Duodenal mucosa (tissue), 2 donors: ENCODE measurements at regions not wholly inside any gene's neighbourhood (a gene's known extent, or its start where the extent isn't known, plus 50 kb on each side); places are given as distances from the start of the nearest gene placed in this dataset.

Experiments
- H3K27ac ChIP-seq: one replicate; pipeline ENCODE4 v1.7.0; 2013; ENCODE audit warnings: low read depth, low read length
- H3K27me3 ChIP-seq, 2 donors: one replicate each; pipeline ENCODE4 v1.7.0; 2013; ENCODE audit warnings: low read length in 2 of 2, control low read depth in 1 of 2; ENCODE audit not compliant: insufficient read depth in 2 of 2, control insufficient read depth in 1 of 2
- H3K36me3 ChIP-seq, 2 donors: one replicate each; pipeline ENCODE4 v1.7.0; 2013; ENCODE audit warnings: low read length in 2 of 2, control low read depth in 1 of 2; ENCODE audit not compliant: insufficient read depth in 2 of 2, control insufficient read depth in 1 of 2
- H3K4me1 ChIP-seq, 2 donors: one replicate each; pipeline ENCODE4 v1.7.0; 2013; ENCODE audit warnings: low read length in 2 of 2, control low read depth in 1 of 2; ENCODE audit not compliant: insufficient read depth in 2 of 2, control insufficient read depth in 1 of 2
- H3K4me3 ChIP-seq, 2 donors: one replicate each; pipeline ENCODE4 v1.7.0; 2013; ENCODE audit warnings: low read length in 2 of 2, low read depth in 1 of 2
- H3K9ac ChIP-seq, 2 donors: one replicate each; pipeline ENCODE4 v1.7.0; 2013; ENCODE audit warnings: low read length in 2 of 2, low read depth in 1 of 2
- H3K9me3 ChIP-seq, 2 donors: one replicate each; pipeline ENCODE4 v1.7.0; 2013; ENCODE audit warnings: low read length in 2 of 2, control low read depth in 1 of 2; ENCODE audit not compliant: control insufficient read depth in 1 of 2

GRCh38 chr12:102548543-102548942 lies 68.2 kb upstream of the IGF1 start:
- H3K27me3 ChIP-seq, result no peaks in the 10 kb centered on the region
- no peak overlapping the region for H3K4me3 ChIP-seq
- H3K36me3 ChIP-seq, result no peaks in the 10 kb centered on the region
- H3K4me1 ChIP-seq, result no peaks in the 10 kb centered on the region
- H3K27ac ChIP-seq, result no peak overlapping the region
- no peaks in the 10 kb centered on the region for H3K9me3 ChIP-seq
- no peak overlapping the region for H3K9ac ChIP-seq

- H3K27me3 ChIP-seq, result no peaks in the 10 kb centered on the region
- H3K36me3 ChIP-seq, result no peaks in the 10 kb centered on the region
- H3K4me3 ChIP-seq, result no peak overlapping the region
- H3K9ac ChIP-seq, result no peak overlapping the region
- H3K9me3 ChIP-seq, result no peaks in the 10 kb centered on the region
- no peaks in the 10 kb centered on the region for H3K4me1 ChIP-seq
- no peak overlapping the region for H3K27ac ChIP-seq
Observed at GRCh38 chr12:102543494-102544485, 63.4 kb upstream of the IGF1 start.

GRCh38 chr12:102542816-102543440 lies 62.6 kb upstream of the IGF1 start:
- no peaks in the 10 kb centered on the region for H3K27me3 ChIP-seq
- no peak overlapping the region for H3K4me3 ChIP-seq
- no peaks in the 10 kb centered on the region for H3K4me1 ChIP-seq
- no peaks in the 10 kb centered on the region for H3K36me3 ChIP-seq
- no peak overlapping the region for H3K27ac ChIP-seq
- no peaks in the 10 kb centered on the region for H3K9me3 ChIP-seq
- H3K9ac ChIP-seq, result no peak overlapping the region

GRCh38 chr12:102540815-102541385 lies 60.5 kb upstream of the IGF1 start:
- Histone ChIP-seq H3K4me1 (no peaks in the 10 kb centered on the region), H3K4me3 (no peak overlapping the region), H3K9ac (no peak overlapping the region), H3K27ac (no peak overlapping the region), H3K36me3 (no peaks in the 10 kb centered on the region), H3K27me3 (no peaks in the 10 kb centered on the region), H3K9me3 (no peaks in the 10 kb centered on the region)

- H3K4me3 ChIP-seq, result no peak overlapping the region
- H3K9me3 ChIP-seq, result no peaks in the 10 kb centered on the region
- H3K27me3 ChIP-seq, result no peaks in the 10 kb centered on the region
- H3K4me1 ChIP-seq, result no peaks in the 10 kb centered on the region
- H3K27ac ChIP-seq, result no peak overlapping the region
- H3K36me3 ChIP-seq, result no peaks in the 10 kb centered on the region
- H3K9ac ChIP-seq, result no peak overlapping the region
Observed at GRCh38 chr12:102539651-102540553, 59.5 kb upstream of the IGF1 start.

GRCh38 chr12:102535306-102535705 lies 54.9 kb upstream of the IGF1 start:
- Histone ChIP-seq H3K9me3 (no peaks in the 10 kb centered on the region), H3K27me3 (no peaks in the 10 kb centered on the region), H3K4me3 (no peak overlapping the region), H3K9ac (no peak overlapping the region), H3K36me3 (no peaks in the 10 kb centered on the region), H3K4me1 (no peaks in the 10 kb centered on the region), H3K27ac (no peak overlapping the region)

GRCh38 chr12:102534899-102535298 lies 54.5 kb upstream of the IGF1 start:
- Histone ChIP-seq H3K9ac (no peak overlapping the region), H3K4me1 (no peaks in the 10 kb centered on the region), H3K9me3 (no peaks in the 10 kb centered on the region), H3K27me3 (no peaks in the 10 kb centered on the region), H3K4me3 (no peak overlapping the region), H3K27ac (no peak overlapping the region), H3K36me3 (no peaks in the 10 kb centered on the region)

GRCh38 chr12:102533483-102534215 lies 53.3 kb upstream of the IGF1 start:
- no peak overlapping the region for H3K27ac ChIP-seq
- H3K9me3 ChIP-seq, result no peaks in the 10 kb centered on the region
- H3K36me3 ChIP-seq, result no peaks in the 10 kb centered on the region
- no peak overlapping the region for H3K4me3 ChIP-seq
- no peak overlapping the region for H3K9ac ChIP-seq
- H3K27me3 ChIP-seq, result no peaks in the 10 kb centered on the region
- H3K4me1 ChIP-seq, result no peaks in the 10 kb centered on the region
